ENCODE measurements at regions not wholly inside any gene's neighbourhood (a gene's known extent, or its start where the extent isn't known, plus 50 kb on each side); places are given as distances from the start of the nearest gene placed in this dataset.

DNA sequence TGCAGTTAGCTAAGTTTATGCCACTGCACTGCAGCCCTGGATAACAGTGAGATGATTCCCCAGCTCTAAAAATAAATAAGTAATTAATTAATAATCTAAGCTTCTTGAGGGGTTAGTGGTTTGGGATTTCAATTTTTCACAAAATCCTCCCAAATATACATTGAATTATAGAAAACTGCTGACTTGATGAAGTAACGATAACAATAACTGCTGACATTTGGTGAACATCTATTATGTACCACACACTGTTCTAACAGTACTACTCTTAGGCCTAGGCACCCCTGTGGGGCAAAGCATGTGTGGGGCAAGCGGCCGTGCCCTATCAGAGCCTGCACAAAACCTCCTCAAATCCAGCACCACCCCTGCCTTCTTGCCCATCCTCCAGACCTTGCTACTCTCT lies 245.8 kb upstream of the EPHA4 start:
- FAIRE-seq, result no peak

DNA sequence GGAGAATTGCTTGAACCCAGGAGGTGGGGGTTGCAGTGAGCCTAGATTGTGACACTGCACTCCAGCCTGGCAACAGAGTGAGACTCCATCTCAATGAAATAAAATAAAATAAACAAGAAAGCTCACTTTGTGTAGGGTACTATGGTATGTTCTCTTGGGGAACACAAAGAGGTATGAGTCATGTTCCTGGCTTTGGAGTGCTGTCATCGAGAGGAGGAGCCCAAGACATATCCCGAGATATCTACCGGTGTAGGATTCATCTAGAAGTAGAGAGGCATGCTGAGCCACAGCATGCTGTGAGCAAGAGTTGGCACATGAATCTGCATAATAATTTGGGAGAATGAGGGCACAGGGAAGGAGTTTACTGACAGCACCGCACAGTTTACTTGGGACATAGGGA lies 244.9 kb upstream of the EPHA4 start:
- no peak for FAIRE-seq

DNA sequence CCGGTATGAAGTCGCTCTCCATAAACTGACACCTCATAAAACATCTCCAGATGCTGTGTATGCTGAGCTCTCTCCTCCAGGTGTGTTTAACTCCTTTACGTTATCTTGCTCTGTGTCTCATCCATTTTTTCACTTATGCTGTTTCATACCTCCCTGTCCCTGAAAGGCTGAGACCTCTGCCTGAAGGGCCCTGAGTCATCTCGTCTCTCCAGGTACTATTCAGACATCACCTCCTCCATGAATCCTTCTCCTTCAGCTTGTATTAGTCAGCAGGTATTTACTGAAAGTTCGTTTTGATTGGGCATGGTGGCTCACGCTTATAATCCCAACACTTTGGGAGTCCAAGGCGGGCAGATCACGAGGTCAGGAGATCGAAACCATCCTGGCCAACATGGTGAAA lies 244.5 kb upstream of the EPHA4 start:
- no peak for FAIRE-seq

GRCh38 chr2:221810650-221811049 lies 238.5 kb upstream of the EPHA4 start:
- FAIRE-seq, result no peak

GRCh38 chr2:221810245-221810644 lies 238.1 kb upstream of the EPHA4 start:
- no peak for FAIRE-seq

DNA sequence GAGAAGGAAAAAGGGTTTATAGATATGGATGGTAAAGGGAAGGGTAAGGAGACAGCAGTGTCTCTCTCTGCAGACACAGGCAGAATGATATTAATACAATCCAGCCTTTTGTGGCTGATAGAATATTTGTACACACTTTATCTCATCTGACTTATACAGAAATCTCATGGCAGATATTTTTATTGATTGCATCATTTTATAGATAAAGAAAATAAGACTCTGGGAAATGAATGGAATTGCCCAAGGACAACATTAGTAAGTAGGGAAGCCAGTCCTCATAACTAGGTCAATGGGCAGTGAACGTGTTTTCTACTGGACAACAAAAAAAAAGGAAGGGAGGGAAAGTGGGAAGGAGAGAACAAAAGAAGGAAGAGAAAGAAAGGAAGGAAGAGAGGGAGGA lies 236.4 kb upstream of the EPHA4 start:
- no peak for FAIRE-seq

DNA sequence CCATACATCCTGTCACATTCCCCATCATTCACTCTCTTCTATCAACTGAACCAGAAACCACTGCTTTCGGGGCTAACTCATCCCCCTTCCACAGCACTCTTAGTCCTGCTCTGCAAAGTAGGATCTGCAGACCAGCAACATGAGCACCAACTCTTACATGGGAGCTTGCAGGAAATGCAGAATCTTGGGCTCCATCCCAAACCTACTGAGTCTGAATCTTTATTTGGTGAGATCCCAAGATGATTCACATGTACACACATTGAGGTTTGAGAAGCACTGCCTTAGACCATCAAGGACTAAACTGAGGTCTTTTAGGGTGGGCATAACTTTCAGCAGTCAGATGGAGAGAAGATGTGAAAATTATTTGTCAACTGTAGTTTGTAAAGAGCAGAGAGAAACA lies 235.6 kb upstream of the EPHA4 start:
- no peak for FAIRE-seq

GRCh38 chr2:221802089-221802488 lies 230.0 kb upstream of the EPHA4 start:
- FAIRE-seq, result no peak

DNA sequence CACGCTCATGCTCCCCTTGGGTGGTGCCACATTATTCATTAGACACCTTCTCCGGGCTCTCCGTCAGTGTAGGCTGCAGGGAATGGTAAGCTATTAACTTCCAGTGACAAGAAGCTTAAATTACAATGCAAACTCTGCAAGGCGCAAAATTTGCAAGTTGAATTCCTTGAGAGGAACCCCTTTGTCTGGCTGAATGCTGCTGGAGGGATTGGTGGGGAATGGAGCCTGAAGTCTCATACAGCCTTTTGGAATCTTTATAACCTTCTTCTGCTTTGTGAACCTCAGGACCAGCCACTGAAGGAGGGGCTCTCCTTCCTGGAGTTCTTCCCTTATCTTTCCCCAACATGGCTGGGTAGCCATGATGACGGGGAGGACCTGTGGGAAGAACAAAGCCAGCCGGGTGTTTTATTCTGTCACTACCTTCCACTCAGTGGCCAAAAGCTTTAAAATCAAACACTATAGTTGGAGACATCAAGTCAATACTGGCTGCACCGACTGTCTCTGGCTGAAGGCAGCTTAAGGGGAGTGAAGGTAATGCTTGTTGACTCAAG lies 220.9 kb upstream of the EPHA4 start:
- no peak for FAIRE-seq

GRCh38 chr2:221791844-221792243 lies 219.7 kb upstream of the EPHA4 start:
- FAIRE-seq, result no peak

DNA sequence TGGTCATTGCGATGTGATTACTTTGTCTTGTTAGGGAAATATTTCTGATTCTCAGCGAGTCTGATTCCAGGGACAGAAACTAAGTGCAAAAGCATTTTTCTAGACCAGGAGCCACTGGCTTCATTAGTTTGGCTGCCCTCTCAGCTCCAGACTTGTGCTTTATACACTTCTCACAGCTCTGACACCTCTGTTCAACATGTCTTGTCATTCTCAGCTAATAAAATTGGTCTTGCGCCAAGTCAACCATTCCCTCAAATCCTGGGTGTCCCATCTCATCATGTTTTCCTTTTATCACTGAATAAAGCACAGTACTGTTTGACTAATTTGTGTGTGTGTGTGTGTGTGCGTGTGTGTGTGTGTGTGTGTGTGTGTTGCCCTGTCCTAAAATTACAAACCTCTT lies 215.5 kb upstream of the EPHA4 start:
- no peak for FAIRE-seq

- FAIRE-seq, result no peak
Measured at GRCh38 chr2:221786297-221786926, 214.3 kb upstream of the EPHA4 start.

- FAIRE-seq, result no peak
Measured at GRCh38 chr2:221780281-221780688, 208.2 kb upstream of the EPHA4 start.

- FAIRE-seq, result no peak
Measured at GRCh38 chr2:221779614-221780067, 207.5 kb upstream of the EPHA4 start.

DNA sequence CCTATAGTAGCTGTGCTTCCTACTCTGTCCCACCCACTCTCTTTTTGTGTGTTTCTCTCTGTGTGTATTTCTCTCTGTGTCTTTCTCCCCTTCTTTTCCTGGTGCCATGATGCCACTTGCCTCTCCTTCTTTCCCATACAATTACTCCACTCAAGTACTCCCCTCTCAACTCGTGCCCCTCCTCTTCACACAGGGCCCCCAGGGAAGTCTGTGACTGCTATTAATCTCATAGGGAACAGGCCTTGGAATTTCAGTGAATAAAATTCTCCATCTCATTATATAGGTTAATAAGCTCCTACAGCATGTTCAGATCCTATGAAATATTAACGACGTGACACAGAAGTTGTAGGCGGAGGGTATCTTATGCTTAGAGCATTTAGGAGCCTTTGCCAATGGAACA lies 205.9 kb upstream of the EPHA4 start:
- no peak for FAIRE-seq

DNA sequence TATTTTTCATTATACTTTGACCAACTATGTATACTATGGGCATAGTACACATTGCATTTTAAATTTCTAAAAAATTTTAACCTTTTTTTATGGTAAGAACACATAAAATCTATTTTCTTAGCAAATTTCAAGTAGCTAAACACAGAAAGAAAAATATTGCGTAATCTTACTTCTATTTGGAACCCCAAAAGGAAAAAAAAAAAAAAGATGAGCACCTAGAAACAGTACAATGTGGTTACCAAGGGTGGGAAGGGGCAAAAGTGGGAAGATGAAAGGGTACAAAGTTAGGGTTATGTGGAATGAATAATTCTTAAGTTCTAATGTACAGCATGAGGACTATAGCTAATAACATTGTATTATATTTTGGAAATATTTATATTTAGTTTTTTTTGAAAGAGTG lies 205.0 kb upstream of the EPHA4 start:
- no peak for FAIRE-seq

DNA sequence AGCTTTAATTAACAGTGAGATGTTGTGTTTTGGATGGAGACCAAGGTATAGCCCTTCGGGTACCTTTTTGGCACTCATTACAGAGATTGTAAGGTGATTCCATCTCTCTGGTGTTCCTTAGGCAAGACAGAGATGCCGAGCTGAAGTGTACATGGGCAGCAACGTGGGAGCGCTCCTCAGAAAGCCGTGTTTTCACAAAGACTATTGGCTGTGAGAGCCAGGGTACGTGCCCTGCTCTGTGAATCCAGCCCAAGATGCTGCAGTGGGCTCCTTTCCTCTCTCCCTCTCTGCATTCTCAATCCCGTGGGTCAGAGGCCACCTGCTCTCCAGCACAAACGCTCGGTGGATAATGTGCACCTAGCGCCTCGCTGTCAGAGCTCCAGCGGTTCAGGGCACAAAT lies 203.0 kb upstream of the EPHA4 start:
- FAIRE-seq, result no peak

DNA sequence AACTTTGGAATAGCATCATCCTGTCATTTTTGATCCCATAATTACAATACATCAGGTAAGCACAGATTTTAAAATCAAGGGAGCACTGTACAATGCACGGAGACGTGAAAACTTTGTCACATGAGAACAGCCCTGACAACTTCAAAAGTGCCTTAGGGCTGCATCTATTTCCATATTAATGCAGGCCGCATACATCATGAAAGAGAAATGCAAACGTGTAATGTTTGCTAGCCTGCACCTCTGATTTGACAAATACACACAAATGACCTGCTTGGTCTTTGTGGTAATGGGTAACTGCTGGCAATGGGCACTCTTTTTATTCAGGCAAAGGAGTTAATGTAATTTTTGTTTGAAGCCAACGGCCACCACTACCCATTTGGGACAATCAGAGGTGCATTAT lies 202.0 kb upstream of the EPHA4 start:
- FAIRE-seq, result no peak

DNA sequence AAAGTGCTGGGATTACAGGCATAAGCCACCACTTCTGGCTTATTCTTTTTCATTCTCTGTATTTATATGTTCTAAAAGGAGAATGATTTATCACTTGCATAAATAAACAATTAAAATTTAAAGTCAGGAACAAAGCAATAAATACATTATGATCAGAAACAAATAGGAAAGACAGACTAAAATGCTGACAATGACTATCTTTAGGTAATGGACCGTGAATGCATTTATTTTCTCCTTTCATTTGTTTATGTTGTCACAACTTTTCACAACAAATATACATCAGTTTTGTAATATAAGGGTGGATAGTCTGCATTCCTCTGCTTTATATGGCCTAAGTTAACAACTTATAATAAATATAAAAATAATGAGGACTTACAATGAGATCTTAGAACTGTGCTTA lies 199.2 kb upstream of the EPHA4 start:
- no peak for FAIRE-seq

DNA sequence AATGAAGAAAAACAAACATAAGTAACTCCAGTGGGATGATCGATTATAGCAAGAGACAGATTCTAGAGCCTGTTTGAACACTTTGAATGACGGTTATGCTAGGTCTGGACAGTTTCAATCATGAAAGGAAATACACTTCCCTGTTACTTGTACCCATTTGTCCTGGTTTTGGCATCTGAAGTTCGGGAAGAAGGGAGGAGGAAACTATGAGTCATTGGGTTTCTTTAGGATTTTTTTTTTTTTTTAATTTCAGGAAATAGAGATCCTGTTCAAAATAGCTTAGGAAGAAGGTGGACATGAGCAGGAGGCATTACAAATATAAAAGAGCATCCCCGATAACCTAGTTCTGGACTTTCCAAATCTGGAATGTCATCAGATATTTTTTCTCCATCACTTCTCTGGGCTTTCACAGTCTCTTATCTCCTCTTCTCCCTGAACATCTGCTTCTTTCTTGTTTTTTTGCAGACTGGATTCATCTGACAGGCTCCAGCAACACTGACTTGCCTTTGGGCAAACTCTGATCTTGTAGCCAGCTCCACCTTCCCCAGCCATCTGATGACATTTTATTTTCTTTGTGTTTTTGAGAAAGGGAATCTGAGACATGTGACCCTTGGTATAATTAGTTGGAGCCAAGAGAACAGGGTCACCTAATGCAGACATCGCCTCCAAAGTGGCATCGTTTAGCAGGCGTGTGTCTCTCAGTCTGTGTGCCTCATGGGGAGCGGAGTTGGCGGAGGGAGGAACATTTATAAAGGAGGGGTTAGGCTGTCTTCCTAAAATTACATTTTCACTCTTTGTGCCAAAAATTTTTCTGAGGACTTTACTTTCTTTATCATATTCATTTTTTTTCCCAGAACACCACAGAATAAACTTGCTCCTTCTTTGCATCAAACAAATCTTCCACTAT lies 195.3 kb upstream of the EPHA4 start:
- no peak for FAIRE-seq

GRCh38 chr2:221762496-221762895 lies 190.4 kb upstream of the EPHA4 start:
- no peak for FAIRE-seq

GRCh38 chr2:221761260-221761659 lies 189.2 kb upstream of the EPHA4 start:
- no peak for FAIRE-seq

DNA sequence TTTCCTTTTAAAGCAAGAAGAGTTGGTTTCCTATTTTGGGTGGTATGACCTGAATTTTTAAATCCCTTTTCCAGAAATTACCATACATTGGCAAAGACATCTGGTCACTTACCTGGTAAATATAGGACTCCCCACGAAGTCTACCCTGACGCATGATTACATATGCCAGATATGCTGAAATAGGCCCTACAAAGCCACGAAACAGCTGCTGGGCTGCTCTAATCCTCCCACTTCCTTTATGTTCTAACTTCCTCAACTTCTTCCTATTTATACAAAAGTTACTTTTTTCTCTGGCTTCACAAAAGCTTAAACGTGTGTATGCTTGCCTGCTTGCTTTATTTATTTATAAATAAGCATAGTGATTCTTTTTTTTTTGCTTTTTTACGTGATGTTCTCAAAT lies 186.0 kb upstream of the EPHA4 start:
- no peak for FAIRE-seq

- FAIRE-seq, result no peak
Measured at GRCh38 chr2:221753401-221753800, 181.3 kb upstream of the EPHA4 start.

Data from endometrium (tissue), 2 donors.